ENCODE measurements at regions not wholly inside any gene's neighbourhood (a gene's known extent, or its start where the extent isn't known, plus 50 kb on each side); places are given as distances from the start of the nearest gene placed in this dataset.

DNA sequence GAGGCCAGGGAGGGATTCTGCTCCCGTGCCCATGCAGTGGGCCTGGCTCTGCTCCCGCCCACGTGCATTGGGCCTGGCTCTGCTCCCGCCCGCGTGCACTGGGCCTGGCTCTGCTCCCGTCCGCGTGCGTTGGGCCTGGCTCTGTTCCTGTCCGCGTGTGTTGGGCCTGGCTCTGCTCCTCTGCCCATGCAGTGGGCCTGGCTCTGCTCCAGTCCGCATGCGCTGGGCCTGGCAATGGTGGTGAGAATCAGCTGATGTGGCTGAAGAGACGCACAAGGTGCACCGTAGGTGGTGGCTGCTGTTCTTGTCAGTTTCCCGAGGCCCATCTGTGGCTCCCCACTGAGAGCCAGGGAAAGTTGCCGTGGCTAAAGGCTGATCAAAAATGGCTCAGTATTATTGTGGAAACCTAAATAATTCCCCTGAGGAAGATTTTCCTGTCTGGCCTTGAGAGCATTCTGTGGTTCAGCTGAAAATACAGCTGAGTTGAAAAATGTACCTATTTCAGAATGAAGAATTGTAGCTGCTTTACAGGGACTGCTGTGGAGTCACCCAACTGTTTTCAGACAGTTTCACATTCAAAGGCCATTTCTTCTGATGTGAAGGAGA, 572.4 kb downstream of the GLRX3 start:
- WGBS, 4 donors: 81 to 86% (median 82%) methylated on average over 10 to 18 of the region's 18 CpGs
- no peaks in the 10 kb centered on the region for H3K4me1 ChIP-seq
- no peak for TF ChIP-seq CTCF (IDR thresholded peaks at IDR 0.05)
- TF ChIP-seq POLR2A (IDR thresholded peaks at IDR 0.05): no peak
- no peak overlapping the region for H3K4me3 ChIP-seq
- H3K36me3 ChIP-seq: no peaks in the 10 kb centered on the region
- no peak for ATAC-seq
- no peak overlapping the region for H3K27ac ChIP-seq
- intact Hi-C loops (cut with DNase I): no loop called here
- H3K9me3 ChIP-seq: no peaks in the 10 kb centered on the region
- DNase-seq: no peak
- peaks cover 0 to 23% (median 3%) of the 10 kb centered on the region in 9 donors for H3K27me3 ChIP-seq

DNA sequence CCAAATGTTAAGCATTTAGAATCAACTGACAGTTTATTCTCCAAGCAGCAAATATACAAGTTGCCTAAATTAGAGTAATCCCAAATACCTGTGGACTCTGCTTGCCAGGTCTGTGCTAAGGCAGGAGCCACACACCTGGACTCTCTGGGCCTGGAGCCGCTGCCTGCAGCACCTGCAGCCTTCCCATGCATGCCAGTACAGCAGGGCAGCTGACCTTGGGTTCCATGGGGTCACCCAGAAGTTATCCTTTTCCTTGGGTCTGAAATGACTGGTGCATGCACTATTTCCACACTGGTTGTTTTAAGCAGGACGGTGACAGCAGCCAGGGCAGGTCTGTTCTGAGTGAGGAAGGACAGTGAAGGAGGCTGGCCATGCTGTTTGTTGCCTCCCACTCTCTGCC, 573.2 kb downstream of the GLRX3 start:
- ATAC-seq: no peak
- no peaks in the 10 kb centered on the region for H3K9me3 ChIP-seq
- TF ChIP-seq POLR2A (IDR thresholded peaks at IDR 0.05) (no peak), CTCF (IDR thresholded peaks at IDR 0.05) (no peak)
- no peaks in the 10 kb centered on the region for H3K4me1 ChIP-seq
- H3K36me3 ChIP-seq: no peaks in the 10 kb centered on the region
- H3K27me3 ChIP-seq: peaks cover 0 to 22% (median 5%) of the 10 kb centered on the region in 9 donors
- no peak overlapping the region for H3K4me3 ChIP-seq
- no peak for DNase-seq
- intact Hi-C loops (cut with DNase I): no loop called here
- H3K27ac ChIP-seq: no peak overlapping the region
- 53 to 71% (median 64%) methylated on average over 1 to 2 of the region's 2 CpGs for WGBS, 4 donors

DNA sequence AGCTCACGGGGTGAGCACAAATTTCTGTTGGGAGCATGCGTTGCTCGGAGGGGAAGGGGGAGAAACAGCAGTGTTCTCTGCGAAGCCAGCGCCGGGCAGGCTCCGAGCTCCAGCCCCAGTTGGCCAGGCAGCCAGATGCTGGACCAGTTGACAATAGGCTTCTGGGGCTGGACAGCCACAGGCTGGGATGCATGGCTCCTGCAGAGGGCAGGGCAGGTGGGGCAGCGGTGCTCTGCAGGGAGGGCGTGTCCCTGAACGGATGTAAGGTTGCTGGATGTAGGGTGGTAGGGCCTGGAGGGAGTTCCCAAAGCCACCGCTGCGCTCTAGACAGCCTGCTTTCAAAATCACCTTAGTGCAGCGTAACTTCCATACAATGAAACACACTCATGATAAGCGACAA, 574.9 kb downstream of the GLRX3 start:
- intact Hi-C loops (cut with DNase I): no loop called here
- no peak for ATAC-seq
- TF ChIP-seq CTCF (IDR thresholded peaks at IDR 0.05) (no peak), POLR2A (IDR thresholded peaks at IDR 0.05) (no peak)

GRCh38 chr10:130713135-130713534, 576.9 kb downstream of the GLRX3 start:
- Histone ChIP-seq H3K4me1 (no peaks in the 10 kb centered on the region), H3K27ac (no peak overlapping the region), H3K36me3 (no peaks in the 10 kb centered on the region), H3K4me3 (no peak overlapping the region), H3K9me3 (no peaks in the 10 kb centered on the region), H3K27me3 (peaks cover 0 to 32% (median 6%) of the 10 kb centered on the region in 9 donors)
- intact Hi-C loops (cut with DNase I): no loop called here
- ATAC-seq (no peak), DNase-seq (no peak)
- 74 to 85% (median 78%) methylated on average over 4 of the region's 4 CpGs for WGBS, 4 donors
- TF ChIP-seq POLR2A (IDR thresholded peaks at IDR 0.05): no peak

More for the DNA sequence above, 574.9 kb downstream of the GLRX3 start:
- Histone ChIP-seq H3K27me3 (peaks cover 0 to 28% (median 6%) of the 10 kb centered on the region in 9 donors), H3K4me1 (no peaks in the 10 kb centered on the region), H3K27ac (no peak overlapping the region), H3K4me3 (no peak overlapping the region), H3K9me3 (no peaks in the 10 kb centered on the region), H3K36me3 (no peaks in the 10 kb centered on the region)
- no peak for DNase-seq
- 75 to 85% (median 79%) methylated on average over 13 to 14 of the region's 14 CpGs for WGBS, 4 donors

DNA sequence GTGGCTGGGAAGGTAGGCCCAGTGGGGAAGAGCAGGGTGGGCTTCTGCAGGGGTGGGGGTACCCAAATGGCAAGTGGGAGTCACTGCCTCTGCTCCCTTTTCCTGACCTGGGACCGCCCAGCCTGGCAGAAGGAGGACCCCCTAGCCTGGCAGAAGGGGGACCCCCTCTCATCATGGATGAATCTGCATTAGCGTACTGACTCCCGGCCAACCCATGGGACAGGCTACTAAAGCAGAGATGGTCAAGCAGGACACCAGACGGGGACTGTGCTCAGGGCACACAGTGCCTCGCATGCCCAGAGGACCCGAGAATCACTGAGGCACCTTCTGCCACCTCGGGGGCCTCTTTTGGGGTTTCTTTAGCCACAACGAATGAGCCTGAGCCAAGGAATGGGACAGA, 577.5 kb downstream of the GLRX3 start:
- no peak overlapping the region for H3K27ac ChIP-seq
- DNase-seq: no peak
- no peak for TF ChIP-seq POLR2A (IDR thresholded peaks at IDR 0.05)
- TF ChIP-seq CTCF (IDR thresholded peaks at IDR 0.05): no peak
- H3K36me3 ChIP-seq: no peaks in the 10 kb centered on the region
- WGBS, 4 donors: 83 to 93% (median 86%) methylated on average over 7 to 8 of the region's 8 CpGs
- ATAC-seq: no peak
- H3K9me3 ChIP-seq: no peaks in the 10 kb centered on the region
- peaks cover 0 to 32% (median 6%) of the 10 kb centered on the region in 9 donors for H3K27me3 ChIP-seq
- no peaks in the 10 kb centered on the region for H3K4me1 ChIP-seq
- intact Hi-C loops (cut with DNase I): no loop called here
- H3K4me3 ChIP-seq: no peak overlapping the region
